Ecto neural progenitor cell (in vitro differentiated cells): ENCODE measurements at regions not wholly inside any gene's neighbourhood (a gene's known extent, or its start where the extent isn't known, plus 50 kb on each side); places are given as distances from the start of the nearest gene placed in this dataset.
"Not testable (repeated sequence)": the region's sequence is repeated elsewhere in the genome, so short reads cannot be mapped to it uniquely, and the experiment has no call there.

Experiments
- DNase-seq: peaks from one replicate; pipeline ENCODE4 v3.0.0-alpha.2; 2018; ENCODE audit warnings: low spot score

DNA sequence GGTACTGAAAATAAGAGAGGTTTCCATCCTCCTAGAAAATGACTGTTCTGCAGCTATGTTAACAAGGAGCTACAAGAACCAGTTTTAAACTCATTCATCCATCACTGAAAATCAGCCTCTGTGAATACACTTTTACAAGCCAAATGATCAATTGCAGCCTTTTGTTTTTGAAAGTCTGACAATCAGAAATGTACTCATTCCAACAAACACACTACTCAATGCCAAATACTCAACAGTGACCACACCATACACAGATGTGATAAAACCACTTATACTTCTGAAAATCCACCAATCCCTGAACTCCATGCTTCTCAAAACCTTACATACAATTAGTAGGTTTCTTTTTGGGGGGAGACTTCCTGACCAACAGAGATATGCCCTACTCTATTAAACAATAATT is 663.9 kb upstream of the CHAC2 start:
- no peak for DNase-seq

DNA sequence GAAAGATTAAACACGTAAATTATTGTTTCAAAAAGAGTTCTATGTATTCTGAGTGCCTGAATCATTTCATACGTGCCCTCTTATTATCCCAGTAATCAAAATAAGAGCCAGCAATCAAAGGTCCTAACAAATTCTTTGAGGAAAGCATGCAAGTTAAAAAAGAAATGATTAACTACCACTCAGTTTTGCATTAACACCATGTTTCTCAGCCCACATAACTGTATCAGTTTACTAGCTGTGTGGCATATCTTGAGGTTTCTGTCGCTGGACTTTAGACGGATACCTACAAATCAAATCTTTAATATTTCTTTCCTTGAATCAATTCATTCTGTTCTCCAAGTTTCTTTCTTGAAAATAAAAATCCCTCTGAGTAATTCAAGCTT is 668.9 kb upstream of the CHAC2 start:
- DNase-seq, result no peak

DNA sequence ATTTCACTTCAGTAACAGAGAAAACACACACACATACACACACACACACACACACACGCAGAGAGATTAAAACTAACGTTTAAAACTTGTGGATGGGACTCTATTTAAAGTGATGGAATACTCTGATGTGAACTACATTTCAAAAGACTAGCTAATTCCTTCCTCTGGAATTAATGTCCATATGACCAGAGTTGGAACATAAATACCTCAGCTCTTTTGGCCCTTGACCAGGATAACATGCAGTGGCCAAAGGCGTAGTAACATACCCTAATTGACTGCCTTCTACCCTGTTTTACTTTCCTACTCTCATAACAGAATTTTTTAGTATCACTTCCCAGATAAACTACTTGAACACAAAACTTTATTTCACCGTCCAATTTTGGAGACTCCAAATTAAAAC is 671.3 kb upstream of the CHAC2 start:
- DNase-seq, result no peak

DNA sequence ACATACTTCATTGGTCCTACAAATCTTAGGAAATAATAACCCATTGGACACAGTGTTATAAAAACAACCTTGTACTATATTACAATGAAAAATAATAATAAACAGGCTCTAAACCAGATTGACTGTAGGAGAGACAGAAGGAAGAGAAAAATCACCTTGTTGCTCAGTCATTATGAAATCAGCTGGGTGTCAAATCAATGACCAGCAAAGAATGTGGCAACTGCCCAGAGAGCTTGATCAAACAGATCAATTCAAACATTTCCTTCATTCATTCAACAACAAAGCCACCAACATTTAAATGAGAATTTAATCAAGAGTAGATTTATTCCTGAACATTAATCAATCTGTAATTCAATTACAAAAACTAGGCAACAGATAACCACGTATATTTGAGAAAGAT is 671.9 kb upstream of the CHAC2 start:
- DNase-seq, result no peak

DNA sequence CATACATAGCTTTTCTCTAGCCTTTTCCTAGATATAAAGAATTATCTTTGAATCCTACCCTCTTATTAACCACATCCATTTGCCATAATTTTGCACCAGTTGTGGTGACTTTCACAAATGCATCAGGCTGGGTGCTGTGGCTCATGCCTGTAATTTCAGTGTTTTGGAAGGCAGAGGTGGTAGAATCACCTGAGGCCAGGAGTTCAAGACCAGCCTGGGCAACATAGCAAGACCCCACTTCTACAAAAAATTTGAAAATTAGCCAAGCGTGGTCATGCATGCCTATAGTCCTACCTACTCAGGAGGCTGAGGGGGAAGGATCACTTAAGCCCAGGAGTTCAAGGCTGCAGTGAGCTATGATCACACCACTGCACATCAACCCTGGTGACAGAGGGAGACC is 672.4 kb upstream of the CHAC2 start:
- DNase-seq, result no peak

DNA sequence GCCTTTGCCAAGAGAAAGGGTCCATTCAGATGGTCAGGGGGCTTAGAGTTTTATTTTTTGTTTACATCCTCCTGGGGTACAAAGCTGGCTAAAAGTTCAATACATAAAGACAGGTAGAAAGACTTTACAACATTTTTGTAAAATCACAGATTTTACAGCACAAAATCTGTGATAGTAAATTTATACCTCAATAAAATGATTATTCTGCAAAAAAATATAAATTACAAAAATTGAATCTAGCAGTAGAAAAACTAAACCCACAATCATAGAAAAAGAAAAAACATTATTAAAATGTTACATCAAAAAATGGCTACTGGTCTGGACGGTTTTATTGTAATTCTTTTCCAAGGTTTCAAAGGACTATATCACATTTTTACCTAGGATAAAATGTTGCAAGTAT is 674.2 kb upstream of the CHAC2 start:
- DNase-seq, result no peak

DNA sequence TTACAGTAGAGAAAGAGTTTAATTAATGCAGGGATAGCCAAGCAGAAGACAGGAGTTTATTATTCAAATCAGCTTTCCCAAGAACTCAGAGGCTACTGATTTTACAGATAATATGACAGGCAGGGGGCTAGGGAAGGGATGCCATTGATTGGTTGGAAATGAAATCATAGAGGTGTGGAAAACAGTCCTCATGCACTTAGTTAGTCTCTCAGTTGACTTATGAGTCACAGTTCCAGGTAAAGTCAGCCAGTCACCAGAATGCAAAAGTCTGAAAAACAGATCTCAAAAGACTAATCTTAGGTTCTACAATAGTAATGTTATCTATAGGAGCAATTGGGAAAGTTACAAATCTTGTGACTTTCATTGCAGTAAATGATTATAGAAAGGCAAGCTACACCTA is 676.4 kb upstream of the CHAC2 start:
- DNase-seq, result no peak

DNA sequence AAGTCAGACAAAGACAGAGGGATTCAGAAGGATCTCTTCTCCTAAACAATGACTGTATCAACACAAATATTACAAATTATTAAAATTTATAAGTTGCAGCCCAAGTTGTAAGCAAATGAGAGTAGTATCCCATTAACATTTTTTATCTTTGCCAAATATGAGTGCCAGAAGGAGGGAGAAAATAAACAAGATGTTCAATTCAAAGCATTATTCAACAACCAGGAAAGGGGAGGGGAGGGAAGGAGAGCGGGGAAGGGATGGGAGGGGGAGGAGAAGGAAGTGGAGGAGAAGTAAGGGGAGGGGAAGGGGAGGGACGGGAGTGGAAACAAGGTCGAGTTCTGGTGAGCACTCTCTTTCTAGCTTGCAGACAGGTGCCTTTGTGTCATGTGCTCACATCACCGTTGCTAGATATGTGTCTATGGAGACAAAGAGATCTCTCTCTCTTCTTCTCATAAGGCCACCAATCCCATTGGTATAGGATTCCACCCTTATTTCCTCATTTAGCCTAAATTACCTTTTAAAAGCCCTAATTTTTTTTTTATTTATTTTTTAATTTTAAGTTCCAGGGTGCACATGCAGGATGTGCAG is 679.6 kb upstream of the CHAC2 start:
- no peak for DNase-seq

DNA sequence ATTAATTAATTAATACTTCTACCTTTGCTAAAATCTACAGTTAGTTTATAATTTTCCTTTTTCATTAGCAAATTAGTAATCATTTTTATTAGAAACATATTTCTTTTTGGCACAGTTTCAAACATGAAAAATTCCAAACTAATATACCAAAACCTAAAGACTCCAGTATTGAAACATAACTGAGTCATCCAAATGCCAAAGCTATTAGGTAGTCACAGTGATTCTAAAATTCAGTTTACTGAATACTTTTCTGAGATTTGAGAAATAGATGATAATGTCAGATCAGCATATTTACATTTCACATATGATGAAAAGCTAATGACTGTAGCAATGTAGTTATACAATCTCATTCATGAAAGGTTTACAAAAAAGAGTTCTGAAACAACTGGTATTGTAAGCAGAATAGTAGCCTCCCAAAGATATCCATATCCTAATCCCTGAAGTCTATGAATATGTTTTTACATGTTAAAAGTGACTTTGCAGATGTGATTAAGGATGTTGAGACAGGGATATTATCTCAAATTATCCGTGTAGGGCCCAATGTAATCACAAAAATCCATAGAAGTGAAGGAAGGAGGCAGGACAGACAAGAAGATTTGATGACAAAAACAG is 680.2 kb upstream of the CHAC2 start:
- DNase-seq, result no peak

DNA sequence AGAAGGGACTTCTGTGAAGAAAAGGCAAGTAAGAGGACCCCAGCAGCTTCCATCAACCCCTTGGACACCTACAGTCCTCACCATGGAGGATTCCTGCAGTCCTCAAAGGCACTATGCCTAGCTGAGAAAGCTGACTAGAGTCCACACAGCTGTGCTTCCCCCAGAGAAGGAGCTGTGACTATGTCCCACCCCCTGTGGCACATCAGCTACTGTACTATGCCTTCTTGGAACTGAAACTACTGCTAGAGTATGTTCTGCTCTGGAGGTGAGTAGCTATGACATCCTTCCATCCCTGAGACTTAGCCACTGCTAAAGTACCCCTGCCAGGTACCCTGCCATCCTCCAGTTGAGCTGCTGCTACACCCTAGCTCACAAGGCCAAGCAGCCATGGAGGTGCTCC is 690.2 kb upstream of the CHAC2 start:
- no peak for DNase-seq

DNA sequence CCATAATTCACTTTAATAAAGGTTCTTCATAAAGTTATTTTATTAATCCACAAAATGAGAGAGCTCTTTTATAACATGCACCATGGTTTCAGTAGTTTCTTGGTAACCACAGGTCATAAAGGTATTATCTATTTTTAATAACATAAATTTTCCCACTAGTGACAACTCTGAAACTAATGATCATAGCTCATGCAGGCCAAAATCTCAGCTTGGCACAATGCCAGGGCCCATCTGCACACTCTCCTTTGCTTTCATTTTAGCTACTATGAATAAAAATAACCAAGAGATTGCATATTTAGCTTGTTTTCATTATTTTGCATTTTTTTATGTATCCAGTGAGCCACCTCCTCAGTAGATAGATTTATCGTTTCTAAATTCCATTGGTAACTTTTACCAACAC is 691.8 kb upstream of the CHAC2 start:
- DNase-seq, result no peak

DNA sequence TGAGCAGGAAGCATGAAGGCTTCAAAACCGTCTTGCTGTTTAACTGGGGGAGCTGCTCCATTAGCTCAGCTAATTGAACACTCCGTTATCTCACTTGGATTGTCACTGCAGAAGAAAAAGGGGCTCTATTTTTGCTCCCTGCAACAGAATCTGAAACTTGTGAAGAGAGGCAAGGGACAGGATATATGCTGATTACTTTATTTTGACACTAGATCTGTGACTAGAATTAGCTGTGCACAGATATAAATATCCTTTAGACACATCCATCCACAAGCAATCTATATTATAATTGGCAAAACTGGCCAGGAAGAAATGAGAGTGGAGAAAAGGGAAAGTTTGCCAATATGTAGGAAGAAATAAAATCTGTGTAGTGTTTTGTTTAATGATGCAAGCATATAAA is 700.1 kb upstream of the CHAC2 start:
- no peak for DNase-seq

DNA sequence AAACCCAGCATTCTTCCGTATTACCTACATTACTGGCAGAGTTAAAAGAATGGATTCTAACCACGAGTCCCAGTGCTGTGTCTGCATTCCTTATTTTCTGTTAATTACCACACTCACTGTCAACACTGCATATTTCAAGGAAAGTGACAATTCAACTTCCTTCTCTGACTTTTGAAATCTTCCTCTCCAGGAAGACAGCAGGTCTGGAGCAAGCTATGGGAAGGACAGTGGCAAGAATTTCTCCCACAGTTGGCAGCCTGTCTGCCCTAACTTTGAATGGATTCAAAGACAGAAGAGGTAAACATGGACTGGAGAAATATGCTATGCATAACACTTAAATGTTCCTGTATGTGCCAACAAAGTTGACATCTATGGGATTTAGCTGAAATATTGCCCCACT is 700.5 kb upstream of the CHAC2 start:
- DNase-seq, result no peak

DNA sequence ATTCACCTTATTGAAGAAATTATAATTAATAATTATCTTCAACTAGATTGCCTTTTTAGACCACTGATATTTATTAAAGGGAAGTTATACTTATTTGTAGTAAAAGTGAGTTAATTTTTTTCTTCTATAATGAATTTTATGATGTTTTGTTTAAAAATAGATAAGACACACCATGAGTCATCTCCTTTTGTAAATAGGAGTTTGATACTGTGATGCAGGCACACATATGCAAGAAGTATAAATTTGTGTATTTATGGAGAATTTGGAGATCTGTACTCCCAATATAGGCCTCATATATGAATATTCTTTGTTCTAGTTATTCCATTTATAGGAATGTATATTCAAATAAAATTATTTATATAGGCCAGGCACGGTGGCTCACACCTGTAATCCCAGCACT is 703.5 kb upstream of the CHAC2 start:
- no peak for DNase-seq

DNA sequence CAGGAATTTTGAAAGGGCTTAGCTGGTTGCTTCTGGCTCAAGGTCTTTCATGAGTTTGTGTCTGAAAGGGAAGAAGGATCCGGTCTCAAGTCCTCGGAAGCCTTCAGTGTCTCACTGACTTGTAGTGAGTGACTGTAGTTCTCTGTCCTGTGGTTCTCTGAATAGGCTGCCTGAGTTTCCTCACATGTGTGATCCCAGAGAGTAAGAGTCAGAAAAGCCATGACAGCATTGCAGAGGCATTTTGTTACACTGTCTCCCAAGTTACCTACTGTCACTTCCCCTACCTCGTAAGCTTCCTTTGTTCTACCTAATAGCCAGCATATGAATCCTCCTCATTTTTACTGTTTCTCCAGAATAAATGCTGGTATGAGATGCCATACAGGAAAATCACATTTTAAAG is 709.1 kb upstream of the CHAC2 start:
- DNase-seq, result no peak

DNA sequence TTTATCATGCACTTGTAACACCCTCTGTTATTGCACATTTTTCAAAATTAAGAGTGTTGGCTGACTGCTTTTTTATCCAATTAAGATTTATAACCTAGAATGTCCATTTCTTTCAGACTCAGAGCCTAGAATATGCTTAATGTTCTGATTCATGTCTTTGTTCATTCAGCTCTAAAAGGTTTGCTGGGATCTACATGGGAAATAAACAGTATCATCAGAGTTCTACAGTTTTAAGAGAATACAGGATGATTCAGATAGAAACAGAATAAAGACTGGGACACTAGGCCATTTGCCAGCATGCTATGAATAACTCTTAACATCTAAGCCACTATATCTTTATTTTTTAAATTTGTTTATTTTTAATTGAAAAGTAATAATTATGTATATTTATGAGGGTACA is 713.7 kb upstream of the CHAC2 start:
- no peak for DNase-seq

DNA sequence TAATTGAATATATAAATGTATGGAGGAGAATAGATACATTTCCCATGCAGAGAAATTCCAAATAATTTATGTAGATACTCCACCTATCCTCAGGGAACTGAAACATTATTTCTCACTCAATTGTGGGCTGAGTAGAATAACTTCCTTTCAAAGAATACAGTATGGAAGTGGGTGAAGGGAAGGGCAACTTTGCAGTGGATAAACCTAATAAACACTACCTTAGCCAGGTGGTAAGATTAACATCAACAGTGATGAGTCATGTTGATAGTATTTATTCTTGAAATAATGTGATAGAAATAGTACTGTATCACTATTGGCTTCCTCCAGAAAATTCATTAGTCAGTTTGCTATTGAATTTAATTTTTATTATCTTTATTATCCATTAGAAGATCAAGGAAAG is 716.4 kb upstream of the CHAC2 start:
- no peak for DNase-seq

DNA sequence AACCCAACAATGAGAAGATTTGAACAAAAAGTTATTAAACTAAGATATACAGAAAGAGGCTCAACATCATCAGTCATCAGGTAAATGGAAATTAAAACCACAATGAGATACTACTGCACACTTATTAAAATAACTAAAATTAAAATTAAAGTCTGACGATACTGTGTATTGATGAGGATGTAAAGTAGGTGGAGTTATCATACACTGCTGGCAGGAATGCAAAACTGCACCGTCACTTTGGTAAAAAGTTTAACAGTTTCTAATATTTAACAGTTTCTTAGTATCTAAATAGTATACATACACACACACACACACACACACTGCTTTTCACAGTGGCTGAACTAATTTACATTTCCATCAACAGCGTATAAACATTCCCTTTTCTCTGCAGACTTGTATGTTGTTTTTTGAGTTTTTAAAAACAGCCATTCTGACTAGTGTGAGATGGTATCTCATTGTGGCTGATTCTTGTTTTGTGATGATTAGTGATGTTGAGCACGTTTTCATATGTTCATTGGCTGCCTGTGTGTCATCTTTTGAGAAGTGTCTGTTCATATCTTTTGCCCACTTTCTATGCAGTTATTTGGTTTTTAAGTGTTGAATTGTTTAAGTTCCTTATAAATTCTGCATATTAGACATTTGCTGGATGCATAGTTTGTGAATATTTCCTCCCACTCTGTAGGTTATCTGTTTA is 726.9 kb upstream of the CHAC2 start:
- no peak for DNase-seq

DNA sequence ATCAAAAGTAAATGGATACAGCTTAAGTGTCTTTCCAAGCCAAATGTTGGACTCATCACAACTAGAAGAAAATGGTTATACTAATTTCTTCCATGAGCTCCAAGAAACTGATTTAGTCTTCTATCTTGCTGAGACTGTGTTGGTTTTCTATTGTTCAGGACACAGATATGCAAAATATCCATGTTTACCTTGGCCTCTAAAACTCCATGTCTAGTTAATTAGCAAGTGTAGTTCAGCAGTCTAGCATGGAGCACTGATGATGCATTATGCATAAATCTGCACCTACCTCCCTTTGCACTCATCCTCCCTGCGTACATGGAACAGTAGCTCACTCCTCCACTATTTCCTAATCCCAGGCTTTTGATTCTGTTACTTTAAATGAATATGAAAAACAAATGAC is 731.4 kb upstream of the CHAC2 start:
- no peak for DNase-seq

DNA sequence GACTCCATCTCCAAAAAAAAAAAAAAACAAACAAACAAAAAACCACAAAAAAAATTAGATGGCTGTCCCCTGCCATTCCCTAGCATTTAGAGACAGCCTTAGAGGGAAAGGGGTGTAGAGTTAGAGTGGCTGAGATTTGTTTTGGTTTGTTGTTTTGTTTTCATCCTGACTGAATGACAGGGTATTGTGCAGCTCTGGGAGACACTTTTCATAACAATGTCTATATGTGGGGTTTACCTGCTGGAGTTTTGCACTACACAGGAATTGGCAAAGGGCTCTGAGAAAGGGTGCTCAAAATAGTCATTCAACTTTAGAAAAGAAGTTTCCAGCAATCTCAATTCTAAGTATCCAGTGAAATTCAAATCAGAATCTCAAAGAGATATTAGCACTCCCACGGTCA is 732.5 kb upstream of the CHAC2 start:
- DNase-seq, result no peak

DNA sequence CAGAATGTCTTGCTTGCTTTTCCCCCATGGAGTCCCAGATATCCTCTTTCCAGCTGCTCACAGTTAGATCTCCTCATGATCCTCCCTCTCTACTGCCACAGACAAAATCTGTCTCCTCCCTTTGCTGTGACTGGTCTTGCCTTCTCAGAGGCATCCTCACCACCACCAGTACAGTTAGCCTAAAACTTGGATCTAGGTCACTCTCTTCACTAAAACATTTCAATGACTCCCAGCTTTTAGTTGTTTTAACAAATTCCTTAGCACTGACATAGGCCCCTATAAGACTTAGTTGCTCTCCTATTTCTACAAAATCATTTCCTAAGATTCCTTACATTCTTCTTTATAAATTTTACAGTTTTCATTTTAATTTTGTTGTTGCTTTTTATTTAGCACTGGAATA is 734.2 kb upstream of the CHAC2 start:
- DNase-seq, result no peak

DNA sequence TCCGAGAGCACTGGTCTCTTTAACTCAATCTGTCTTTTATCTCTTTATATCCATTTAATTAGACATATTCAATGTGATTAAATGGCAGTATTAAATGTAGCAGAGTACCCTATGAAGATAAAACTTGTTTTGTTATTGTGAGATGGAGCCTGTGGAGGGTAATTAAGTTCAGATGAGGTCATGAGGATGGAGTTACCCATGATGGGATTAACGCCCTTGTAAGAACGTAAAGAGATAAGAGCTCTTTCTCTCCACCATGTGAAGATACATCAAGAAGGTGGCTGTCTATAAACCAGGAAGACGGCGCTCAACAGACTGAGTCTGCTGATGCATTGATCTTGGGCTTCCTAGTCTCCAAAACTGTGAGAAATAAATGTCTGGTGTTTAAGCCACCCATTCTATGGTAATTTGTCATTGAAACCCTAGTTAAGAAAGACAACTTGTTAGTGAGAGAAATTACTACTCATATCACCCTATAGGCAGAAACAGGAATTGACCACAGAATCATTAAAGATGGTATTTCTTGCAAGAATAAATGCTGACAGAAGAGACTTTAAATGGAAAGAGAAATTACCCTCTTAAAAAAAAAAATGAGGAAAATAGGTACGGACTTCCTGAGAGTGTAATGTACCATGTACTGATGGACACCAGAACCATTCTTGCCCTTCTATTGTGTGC is 738.7 kb upstream of the CHAC2 start:
- DNase-seq, result no peak

DNA sequence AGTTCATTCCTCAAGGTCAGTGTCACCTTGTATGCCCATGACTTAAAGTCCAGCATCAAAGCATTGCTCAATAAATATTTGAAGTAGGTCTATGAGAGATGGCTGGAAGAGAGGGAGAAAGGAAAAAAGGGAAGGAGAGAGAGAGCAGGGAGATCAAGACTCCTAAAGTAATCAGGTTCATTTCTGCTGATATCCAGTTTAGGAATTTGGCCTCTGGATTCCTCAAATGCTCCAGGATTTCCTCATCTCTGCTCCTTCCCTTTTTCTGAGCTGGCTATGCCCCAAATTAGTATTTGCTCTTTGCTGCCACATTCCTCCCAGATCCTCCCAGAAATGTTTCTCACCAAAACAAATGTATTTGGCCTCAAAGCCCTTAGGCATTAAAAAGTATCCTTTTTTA is 739.4 kb upstream of the CHAC2 start:
- DNase-seq, result no peak

DNA sequence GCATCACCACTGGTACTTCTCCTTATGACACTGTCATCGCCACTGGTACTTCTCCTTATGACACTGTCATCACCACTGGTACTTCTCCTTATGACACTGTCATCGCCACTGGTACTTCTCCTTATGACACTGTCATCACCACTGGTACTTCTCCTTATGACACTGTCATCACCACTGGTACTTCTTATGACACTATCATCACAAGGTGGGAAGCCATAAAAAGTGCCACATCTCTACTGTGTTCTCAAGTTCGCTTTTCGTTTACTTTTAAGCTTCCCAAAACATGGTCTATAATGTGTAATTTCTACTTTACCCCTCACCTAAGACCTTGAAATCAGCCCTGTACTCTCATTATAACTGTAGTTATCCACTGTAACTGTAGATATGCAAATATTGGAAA is 745.4 kb upstream of the CHAC2 start:
- DNase-seq, result not testable (repeated sequence)
